HEK293 (cell line): ENCODE measurements at regions not wholly inside any gene's neighbourhood (a gene's known extent, or its start where the extent isn't known, plus 50 kb on each side); places are given as distances from the start of the nearest gene placed in this dataset.

Experiments used
- CTCF ChIA-PET: fragments of 350-600 bp; formaldehyde crosslinking; extraction: SDS; loops from one replicate; lab custom pipeline; 2021; ENCODE audit warnings: antibody characterized with exemption; lab: Yijun Ruan, JAX
- POLR2A ChIA-PET: fragments of 300-600 bp; formaldehyde crosslinking; extraction: SDS; loops from one replicate; lab custom pipeline; 2020; ENCODE audit warnings: antibody characterized with exemption, inconsistent platforms; lab: Yijun Ruan, JAX
- H3K27ac ChIP-seq: fragments of 200-500 bp; sonication (Bioruptor generic); 2 replicates; pipeline ENCODE4 v1.5.1; 2014; ENCODE audit warnings: low read depth, low read length, control low read depth, inconsistent platforms; ENCODE audit errors: extremely low read depth
- H3K36me3 ChIP-seq, 2 experiments: fragments of 200-500 bp in 1 of 2; sonication (Bioruptor generic) in 1 of 2; 1 replicate in 1 of 2; 2 replicates in 1 of 2; pipeline ENCODE4 v1.5.1; 2014 to 2017; ENCODE audit warnings: inconsistent platforms in 2 of 2, low read length in 2 of 2; ENCODE audit not compliant: control insufficient read depth in 2 of 2, insufficient read depth in 1 of 2
- H3K4me1 ChIP-seq: fragments of 200-500 bp; sonication (Bioruptor generic); 2 replicates; pipeline ENCODE4 v1.5.1; 2014; ENCODE audit warnings: mild to moderate bottlenecking, low read length, inconsistent platforms; ENCODE audit not compliant: control insufficient read depth, insufficient read depth
- H3K4me3 ChIP-seq: 2 replicates; pipeline ENCODE4 v1.5.1; 2011; ENCODE audit warnings: low read depth, mild to moderate bottlenecking, control low read depth, low read length, moderate library complexity
- H3K9me3 ChIP-seq: fragments of 200-500 bp; sonication (Bioruptor generic); 2 replicates; pipeline ENCODE4 v1.5.1; 2014; ENCODE audit warnings: low read depth, low read length, inconsistent platforms; ENCODE audit not compliant: control insufficient read depth, insufficient read depth
- BCL11B ChIP-seq: fragments of 450-650 bp; formaldehyde crosslinking; IDR thresholded peaks from 2 replicates; pipeline ENCODE4 v1.5.1; 2016; ENCODE audit warnings: low read depth, missing biosample characterization, missing genetic modification characterization
- GFI1B ChIP-seq: fragments of 450-650 bp; formaldehyde crosslinking; IDR thresholded peaks from 2 replicates; pipeline ENCODE4 v1.5.1; 2016; ENCODE audit warnings: missing biosample characterization, missing genetic modification characterization
- HOXA7 ChIP-seq: sonication (generic); formaldehyde crosslinking; IDR thresholded peaks from 2 replicates; pipeline ENCODE4 v1.8.1; 2022; ENCODE audit warnings: missing genetic modification reagents, borderline replicate concordance
- KLF10 ChIP-seq: fragments of 450-650 bp; IDR thresholded peaks from 2 replicates; pipeline ENCODE4 v1.5.1; 2018; ENCODE audit warnings: missing biosample characterization, mild to moderate bottlenecking, missing genetic modification characterization
- KLF8 ChIP-seq: fragments of 450-650 bp; formaldehyde crosslinking; IDR thresholded peaks from 2 replicates; pipeline ENCODE4 v1.5.1; 2016; ENCODE audit warnings: missing biosample characterization, missing genetic modification characterization
- KLF9 ChIP-seq: fragments of 450-650 bp; formaldehyde crosslinking; IDR thresholded peaks from 2 replicates; pipeline ENCODE4 v1.5.1; 2016; ENCODE audit warnings: missing biosample characterization, missing genetic modification characterization, low read depth
- PRDM1 ChIP-seq: fragments of 450-650 bp; formaldehyde crosslinking; IDR thresholded peaks from 2 replicates; pipeline ENCODE4; 2016; ENCODE audit warnings: missing biosample characterization, missing genetic modification characterization
- SP3 ChIP-seq: fragments of 450-650 bp; formaldehyde crosslinking; IDR thresholded peaks from 2 replicates; pipeline ENCODE4 v1.5.1; 2016; ENCODE audit warnings: missing biosample characterization, missing genetic modification characterization
- ZFP41 ChIP-seq: fragments of 450-650 bp; formaldehyde crosslinking; IDR thresholded peaks from 2 replicates; pipeline ENCODE4 v1.5.1; 2016; ENCODE audit warnings: missing biosample characterization, missing genetic modification characterization, borderline replicate concordance
- ZIC2 ChIP-seq: fragments of 450-650 bp; formaldehyde crosslinking; IDR thresholded peaks from 2 replicates; pipeline ENCODE4 v1.5.1; 2016; ENCODE audit warnings: missing biosample characterization, missing genetic modification characterization
- ZNF146 ChIP-seq: fragments of 450-650 bp; formaldehyde crosslinking; IDR thresholded peaks from 2 replicates; pipeline ENCODE4 v1.5.1; 2016; ENCODE audit warnings: missing biosample characterization, missing genetic modification characterization
- ZNF175 ChIP-seq: fragments of 450-650 bp; formaldehyde crosslinking; IDR thresholded peaks from 2 replicates; pipeline ENCODE4 v1.5.1; 2016; ENCODE audit warnings: missing biosample characterization, missing genetic modification characterization
- ZNF473 ChIP-seq: fragments of 450-650 bp; formaldehyde crosslinking; IDR thresholded peaks from 2 replicates; pipeline ENCODE4 v1.5.1; 2017; ENCODE audit warnings: missing biosample characterization, missing genetic modification characterization
- ZNF548 ChIP-seq: fragments of 450-650 bp; formaldehyde crosslinking; IDR thresholded peaks from 2 replicates; pipeline ENCODE4 v1.5.1; 2016; ENCODE audit warnings: missing biosample characterization, missing genetic modification characterization
- ZNF654 ChIP-seq: fragments of 450-650 bp; formaldehyde crosslinking; IDR thresholded peaks from 2 replicates; pipeline ENCODE4 v1.5.1; 2016; ENCODE audit warnings: low read depth, missing biosample characterization, missing genetic modification characterization
- TF ChIP-seq, protein P1 (sequence below): fragments of 450-650 bp; formaldehyde crosslinking; IDR thresholded peaks from 2 replicates; pipeline ENCODE4 v1.5.1; 2016; ENCODE audit warnings: missing biosample characterization, missing genetic modification characterization
- TF ChIP-seq, protein P2 (sequence below): fragments of 450-650 bp; formaldehyde crosslinking; IDR thresholded peaks from 2 replicates; pipeline ENCODE4 v1.5.0; 2017; ENCODE audit warnings: missing biosample characterization, missing genetic modification characterization, borderline replicate concordance
- TF ChIP-seq, protein P3 (sequence below): fragments of 450-650 bp; formaldehyde crosslinking; IDR thresholded peaks from 2 replicates; pipeline ENCODE4 v1.5.1; 2016; ENCODE audit warnings: missing biosample characterization, missing genetic modification characterization
- TF ChIP-seq, protein P4 (sequence below): fragments of 450-650 bp; formaldehyde crosslinking; IDR thresholded peaks from 2 replicates; pipeline ENCODE4 v1.5.1; 2016; ENCODE audit warnings: missing biosample characterization, missing genetic modification characterization

DNA sequence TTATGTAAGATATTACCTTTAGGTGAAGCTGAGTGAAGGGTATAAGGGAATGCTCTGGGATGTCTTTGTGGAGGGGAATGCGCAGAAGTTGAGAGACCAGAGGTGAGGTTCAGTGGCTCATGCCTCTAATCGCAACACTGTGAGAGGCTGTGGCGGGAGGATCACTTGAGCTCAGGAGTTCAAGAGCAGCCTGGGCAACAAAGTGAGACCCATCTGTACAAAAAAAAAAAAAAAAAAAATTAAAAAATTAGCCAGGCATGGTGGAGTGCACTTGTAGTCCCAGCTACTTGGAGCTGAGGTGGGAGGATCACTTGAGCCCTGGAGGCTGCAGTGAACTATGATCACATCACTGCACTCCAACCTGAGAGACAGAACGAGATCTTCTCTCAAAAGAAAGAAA, 57.3 kb upstream of the SP3 start:
- Histone ChIP-seq H3K27ac (no peak overlapping the region), H3K36me3 (no peaks in the 10 kb centered on the region), H3K4me3 (no peak overlapping the region), H3K9me3 (no peaks in the 10 kb centered on the region), H3K4me1 (no peaks in the 10 kb centered on the region)
- ChIA-PET POLR2A (interaction anchor here (0.6 kb wide), 1 partner anchor 179 kb away, joined by 4 read pairs; no protein-coding TSS in a partner anchor), CTCF (no interaction called here)
- TF ChIP-seq, protein P1, sequence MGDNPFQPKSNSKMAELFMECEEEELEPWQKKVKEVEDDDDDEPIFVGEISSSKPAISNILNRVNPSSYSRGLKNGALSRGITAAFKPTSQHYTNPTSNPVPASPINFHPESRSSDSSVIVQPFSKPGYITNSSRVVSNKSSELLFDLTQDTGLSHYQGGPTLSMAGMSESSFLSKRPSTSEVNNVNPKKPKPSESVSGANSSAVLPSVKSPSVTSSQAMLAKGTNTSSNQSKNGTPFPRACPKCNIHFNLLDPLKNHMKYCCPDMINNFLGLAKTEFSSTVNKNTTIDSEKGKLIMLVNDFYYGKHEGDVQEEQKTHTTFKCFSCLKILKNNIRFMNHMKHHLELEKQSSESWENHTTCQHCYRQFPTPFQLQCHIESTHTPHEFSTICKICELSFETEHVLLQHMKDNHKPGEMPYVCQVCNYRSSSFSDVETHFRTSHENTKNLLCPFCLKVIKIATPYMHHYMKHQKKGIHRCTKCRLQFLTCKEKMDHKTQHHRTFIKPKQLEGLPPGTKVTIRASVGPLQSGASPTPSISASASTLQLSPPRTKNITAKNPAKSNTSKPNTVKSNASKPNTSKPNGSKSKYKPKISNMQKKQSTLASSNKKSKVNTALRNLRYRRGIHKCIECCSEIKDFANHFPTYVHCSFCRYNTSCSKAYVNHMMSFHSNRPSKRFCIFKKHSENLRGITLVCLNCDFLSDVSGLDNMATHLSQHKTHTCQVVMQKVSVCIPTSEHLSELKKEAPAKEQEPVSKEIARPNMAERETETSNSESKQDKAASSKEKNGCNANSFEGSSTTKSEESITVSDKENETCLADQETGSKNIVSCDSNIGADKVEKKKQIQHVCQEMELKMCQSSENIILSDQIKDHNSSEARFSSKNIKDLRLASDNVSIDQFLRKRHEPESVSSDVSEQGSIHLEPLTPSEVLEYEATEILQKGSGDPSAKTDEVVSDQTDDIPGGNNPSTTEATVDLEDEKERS (tag by site-specific recombination), result no peak
- TF ChIP-seq, protein P2, sequence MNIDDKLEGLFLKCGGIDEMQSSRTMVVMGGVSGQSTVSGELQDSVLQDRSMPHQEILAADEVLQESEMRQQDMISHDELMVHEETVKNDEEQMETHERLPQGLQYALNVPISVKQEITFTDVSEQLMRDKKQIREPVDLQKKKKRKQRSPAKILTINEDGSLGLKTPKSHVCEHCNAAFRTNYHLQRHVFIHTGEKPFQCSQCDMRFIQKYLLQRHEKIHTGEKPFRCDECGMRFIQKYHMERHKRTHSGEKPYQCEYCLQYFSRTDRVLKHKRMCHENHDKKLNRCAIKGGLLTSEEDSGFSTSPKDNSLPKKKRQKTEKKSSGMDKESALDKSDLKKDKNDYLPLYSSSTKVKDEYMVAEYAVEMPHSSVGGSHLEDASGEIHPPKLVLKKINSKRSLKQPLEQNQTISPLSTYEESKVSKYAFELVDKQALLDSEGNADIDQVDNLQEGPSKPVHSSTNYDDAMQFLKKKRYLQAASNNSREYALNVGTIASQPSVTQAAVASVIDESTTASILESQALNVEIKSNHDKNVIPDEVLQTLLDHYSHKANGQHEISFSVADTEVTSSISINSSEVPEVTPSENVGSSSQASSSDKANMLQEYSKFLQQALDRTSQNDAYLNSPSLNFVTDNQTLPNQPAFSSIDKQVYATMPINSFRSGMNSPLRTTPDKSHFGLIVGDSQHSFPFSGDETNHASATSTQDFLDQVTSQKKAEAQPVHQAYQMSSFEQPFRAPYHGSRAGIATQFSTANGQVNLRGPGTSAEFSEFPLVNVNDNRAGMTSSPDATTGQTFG (tag by site-specific recombination), result no peak
- TF ChIP-seq GFI1B (tag by site-specific recombination) (no peak), ZFP41 (tag by site-specific recombination) (no peak), KLF9 (tag by site-specific recombination) (no peak), ZNF175 (tag by site-specific recombination) (no peak), ZNF548 (no peak), HOXA7 (no peak), ZIC2 (tag by site-specific recombination) (no peak), SP3 (tag by site-specific recombination) (no peak), KLF8 (tag by site-specific recombination) (no peak), PRDM1 (tag by site-specific recombination) (no peak), BCL11B (tag by site-specific recombination) (no peak), ZNF146 (tag by site-specific recombination) (no peak), ZNF473 (no peak), KLF10 (tag by site-specific recombination) (no peak), ZNF654 (tag by site-specific recombination) (no peak)
- TF ChIP-seq, protein P3, sequence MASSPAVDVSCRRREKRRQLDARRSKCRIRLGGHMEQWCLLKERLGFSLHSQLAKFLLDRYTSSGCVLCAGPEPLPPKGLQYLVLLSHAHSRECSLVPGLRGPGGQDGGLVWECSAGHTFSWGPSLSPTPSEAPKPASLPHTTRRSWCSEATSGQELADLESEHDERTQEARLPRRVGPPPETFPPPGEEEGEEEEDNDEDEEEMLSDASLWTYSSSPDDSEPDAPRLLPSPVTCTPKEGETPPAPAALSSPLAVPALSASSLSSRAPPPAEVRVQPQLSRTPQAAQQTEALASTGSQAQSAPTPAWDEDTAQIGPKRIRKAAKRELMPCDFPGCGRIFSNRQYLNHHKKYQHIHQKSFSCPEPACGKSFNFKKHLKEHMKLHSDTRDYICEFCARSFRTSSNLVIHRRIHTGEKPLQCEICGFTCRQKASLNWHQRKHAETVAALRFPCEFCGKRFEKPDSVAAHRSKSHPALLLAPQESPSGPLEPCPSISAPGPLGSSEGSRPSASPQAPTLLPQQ (tag by site-specific recombination), result no peak
- TF ChIP-seq, protein P4, sequence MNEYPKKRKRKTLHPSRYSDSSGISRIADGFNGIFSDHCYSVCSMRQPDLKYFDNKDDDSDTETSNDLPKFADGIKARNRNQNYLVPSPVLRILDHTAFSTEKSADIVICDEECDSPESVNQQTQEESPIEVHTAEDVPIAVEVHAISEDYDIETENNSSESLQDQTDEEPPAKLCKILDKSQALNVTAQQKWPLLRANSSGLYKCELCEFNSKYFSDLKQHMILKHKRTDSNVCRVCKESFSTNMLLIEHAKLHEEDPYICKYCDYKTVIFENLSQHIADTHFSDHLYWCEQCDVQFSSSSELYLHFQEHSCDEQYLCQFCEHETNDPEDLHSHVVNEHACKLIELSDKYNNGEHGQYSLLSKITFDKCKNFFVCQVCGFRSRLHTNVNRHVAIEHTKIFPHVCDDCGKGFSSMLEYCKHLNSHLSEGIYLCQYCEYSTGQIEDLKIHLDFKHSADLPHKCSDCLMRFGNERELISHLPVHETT (tag by site-specific recombination), result no peak
